Neural cell (in vitro differentiated cells): ENCODE measurements at regions not wholly inside any gene's neighbourhood (a gene's known extent, or its start where the extent isn't known, plus 50 kb on each side); places are given as distances from the start of the nearest gene placed in this dataset.

Experiments
- H2AFZ ChIP-seq: fragments of 200-600, 300-800 bp; sonication (generic), shearing (Covaris generic); 2 replicates; pipeline ENCODE4 v1.6.0; 2014; ENCODE audit warnings: low read depth, mild to moderate bottlenecking, antibody characterized with exemption, low read length, moderate library complexity
- H3F3A ChIP-seq: fragments of 200-600 bp; shearing (Covaris generic); 2 replicates; pipeline ENCODE4 v1.6.1; 2016; ENCODE audit warnings: mild to moderate bottlenecking, moderate library complexity, mixed read lengths, antibody characterized with exemption, low read length; ENCODE audit not compliant: insufficient read depth, poor library complexity, severe bottlenecking
- H3K27ac ChIP-seq: fragments of 200-600, 300-800 bp; sonication (generic), shearing (Covaris generic); 2 replicates; pipeline ENCODE4 v1.5.1; 2014; ENCODE audit warnings: mild to moderate bottlenecking, low read length, moderate library complexity
- H3K27me3 ChIP-seq: fragments of 300-800, 200-600 bp; sonication (generic), shearing (Covaris generic); 2 replicates; pipeline ENCODE4 v1.6.0; 2014; ENCODE audit warnings: mild to moderate bottlenecking, low read depth, low read length, moderate library complexity; ENCODE audit not compliant: insufficient read depth
- H3K36me3 ChIP-seq: fragments of 300-800, 200-600 bp; sonication (generic), shearing (Covaris generic); 2 replicates; pipeline ENCODE4 v1.5.1; 2014; ENCODE audit warnings: mild to moderate bottlenecking, antibody characterized with exemption, low read length, moderate library complexity; ENCODE audit not compliant: insufficient read depth
- H3K4me2 ChIP-seq: fragments of 300-800, 200-600 bp; sonication (generic), shearing (Covaris generic); 2 replicates; pipeline ENCODE4 v1.6.0; 2014; ENCODE audit warnings: mild to moderate bottlenecking, low read length
- H3K4me3 ChIP-seq: fragments of 300-800, 200-600 bp; sonication (generic), shearing (Covaris generic); 2 replicates; pipeline ENCODE4 v1.5.1; 2014; ENCODE audit warnings: mild to moderate bottlenecking, low read length, moderate library complexity
- H3K79me2 ChIP-seq: fragments of 200-600 bp; shearing (Covaris generic); replicated peaks from 2 replicates; pipeline ENCODE4 v1.6.0; 2014; ENCODE audit warnings: mild to moderate bottlenecking, low read length, moderate library complexity; ENCODE audit not compliant: insufficient read depth
- H3K9ac ChIP-seq: fragments of 300-800, 200-600 bp; sonication (generic), shearing (Covaris generic); 2 replicates; pipeline ENCODE4 v1.6.1; 2016; ENCODE audit warnings: mild to moderate bottlenecking, low read length, mixed read lengths
- H3K9me2 ChIP-seq: fragments of 200-600 bp; shearing (Covaris generic); 2 replicates; pipeline ENCODE4 v1.6.1; 2016; ENCODE audit warnings: mild to moderate bottlenecking, low read length, mixed read lengths; ENCODE audit not compliant: insufficient read depth
- H3K9me3 ChIP-seq: fragments of 200-600, 300-800 bp; sonication (generic), shearing (Covaris generic); 2 replicates; pipeline ENCODE4 v1.6.1; 2016; ENCODE audit warnings: mild to moderate bottlenecking, mixed run types, low read length, moderate library complexity, mixed read lengths
- H4K20me1 ChIP-seq: fragments of 200-600 bp; shearing (Covaris generic); 2 replicates; pipeline ENCODE4 v1.6.1; 2016; ENCODE audit warnings: mild to moderate bottlenecking, mixed run types; ENCODE audit not compliant: insufficient read depth
- CTCF ChIP-seq: fragments of 450-650 bp; IDR thresholded peaks from 2 replicates; pipeline ENCODE4 v1.5.1; 2014; ENCODE audit warnings: antibody characterized with exemption, mild to moderate bottlenecking, moderate library complexity; ENCODE audit not compliant: poor library complexity, severe bottlenecking
- EP300 ChIP-seq: fragments of 450-650 bp; conservative IDR thresholded peaks from 2 replicates; pipeline ENCODE4 v1.6.1; 2014; ENCODE audit warnings: antibody characterized with exemption, mild to moderate bottlenecking, moderate library complexity; ENCODE audit not compliant: poor library complexity, severe bottlenecking
- EZH2 ChIP-seq: fragments of 200-600, 300-800 bp; shearing (Covaris generic), sonication (generic); IDR thresholded peaks from 2 replicates; pipeline ENCODE4 v1.6.1; 2014; ENCODE audit warnings: antibody characterized with exemption, low read length, borderline replicate concordance, mild to moderate bottlenecking; ENCODE audit not compliant: insufficient read depth, poor library complexity, severe bottlenecking
- MXI1 ChIP-seq: fragments of 450-650 bp; conservative IDR thresholded peaks from 2 replicates; pipeline ENCODE4 v1.6.1; 2014; ENCODE audit warnings: antibody characterized with exemption, mild to moderate bottlenecking; ENCODE audit not compliant: poor library complexity, severe bottlenecking
- POLR2AphosphoS5 ChIP-seq: IDR thresholded peaks from 2 replicates; pipeline ENCODE4 v1.6.1; 2012
- RAD21 ChIP-seq: fragments of 450-650 bp; conservative IDR thresholded peaks from 2 replicates; pipeline ENCODE4 v1.6.1; 2014; ENCODE audit warnings: antibody characterized with exemption, mild to moderate bottlenecking, moderate library complexity
- REST ChIP-seq: IDR thresholded peaks from 2 replicates; pipeline ENCODE4 v1.6.1; 2012; ENCODE audit warnings: borderline replicate concordance
- SMC3 ChIP-seq: fragments of 450-650 bp; conservative IDR thresholded peaks from 2 replicates; pipeline ENCODE4 v1.6.1; 2014; ENCODE audit warnings: antibody characterized with exemption, mild to moderate bottlenecking, moderate library complexity; ENCODE audit not compliant: poor library complexity
- TAF1 ChIP-seq: IDR thresholded peaks from 2 replicates; pipeline ENCODE4 v1.6.1; 2012; ENCODE audit warnings: low read depth

- Histone ChIP-seq H3K79me2 (no peaks in the 10 kb centered on the region), H3K4me2 (no peak overlapping the region), H3K9me2 (no peaks in the 10 kb centered on the region), H3K27ac (no peak overlapping the region), H3K27me3 (no peaks in the 10 kb centered on the region), H3F3A (peaks cover 4% of the 10 kb centered on the region), H3K4me3 (no peak overlapping the region), H3K9me3 (no peaks in the 10 kb centered on the region), H4K20me1 (no peaks in the 10 kb centered on the region), H2AFZ (no peak overlapping the region), H3K36me3 (no peaks in the 10 kb centered on the region), H3K9ac (no peak overlapping the region)
- no peak for TF ChIP-seq TAF1
- TF ChIP-seq REST: no peak
- no peak for TF ChIP-seq CTCF
- TF ChIP-seq POLR2AphosphoS5: no peak
- TF ChIP-seq SMC3: no peak
- no peak for TF ChIP-seq EP300
- no peak for TF ChIP-seq RAD21
- TF ChIP-seq EZH2: no peak
- TF ChIP-seq MXI1: no peak
These were observed 62.5 kb upstream of the DLK1 start for GRCh38 chr14:100664231-100664630.

- Histone ChIP-seq H3F3A (peaks cover 4% of the 10 kb centered on the region), H3K4me3 (no peak overlapping the region)
- TF ChIP-seq SMC3 (no peak), RAD21 (no peak), TAF1 (no peak), CTCF (no peak), POLR2AphosphoS5 (no peak), EZH2 (no peak), EP300 (no peak), MXI1 (no peak)
These were observed 61.7 kb upstream of the DLK1 start for GRCh38 chr14:100664841-100665510.

More at GRCh38 chr14:100664841-100665510, 61.7 kb upstream of the DLK1 start:
- Histone ChIP-seq H3K27me3 (no peaks in the 10 kb centered on the region), H3K27ac (no peak overlapping the region), H3K9me2 (no peaks in the 10 kb centered on the region), H3K79me2 (no peaks in the 10 kb centered on the region), H2AFZ (no peak overlapping the region), H3K9ac (no peak overlapping the region), H4K20me1 (no peaks in the 10 kb centered on the region), H3K36me3 (no peaks in the 10 kb centered on the region), H3K9me3 (no peaks in the 10 kb centered on the region), H3K4me2 (no peak overlapping the region)
